ENCODE measurements at regions not wholly inside any gene's neighbourhood (a gene's known extent, or its start where the extent isn't known, plus 50 kb on each side); places are given as distances from the start of the nearest gene placed in this dataset.
"Not testable (repeated sequence)": the region's sequence is repeated elsewhere in the genome, so short reads cannot be mapped to it uniquely, and the experiment has no call there.

DNA sequence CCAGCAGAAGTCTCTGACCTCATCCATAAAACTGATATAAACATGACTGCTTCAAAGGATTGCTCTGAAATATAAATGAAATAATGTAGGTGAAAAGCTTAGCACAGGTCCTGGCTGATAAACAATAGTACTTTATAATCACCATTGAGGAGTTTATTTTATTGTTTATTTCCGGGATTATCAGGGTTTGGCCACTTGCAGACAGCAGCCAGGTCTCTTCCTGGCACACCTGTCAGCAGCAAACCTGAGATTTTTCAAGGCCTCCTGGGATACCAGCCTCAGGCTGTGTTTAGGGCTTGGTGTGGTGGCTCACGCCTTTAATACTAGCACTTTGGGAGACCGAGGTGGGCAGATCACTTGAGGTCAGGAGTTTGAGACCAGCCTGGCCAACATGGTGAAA lies 181.6 kb upstream of the IRF2BP2 start:
- TF ChIP-seq, protein P1, sequence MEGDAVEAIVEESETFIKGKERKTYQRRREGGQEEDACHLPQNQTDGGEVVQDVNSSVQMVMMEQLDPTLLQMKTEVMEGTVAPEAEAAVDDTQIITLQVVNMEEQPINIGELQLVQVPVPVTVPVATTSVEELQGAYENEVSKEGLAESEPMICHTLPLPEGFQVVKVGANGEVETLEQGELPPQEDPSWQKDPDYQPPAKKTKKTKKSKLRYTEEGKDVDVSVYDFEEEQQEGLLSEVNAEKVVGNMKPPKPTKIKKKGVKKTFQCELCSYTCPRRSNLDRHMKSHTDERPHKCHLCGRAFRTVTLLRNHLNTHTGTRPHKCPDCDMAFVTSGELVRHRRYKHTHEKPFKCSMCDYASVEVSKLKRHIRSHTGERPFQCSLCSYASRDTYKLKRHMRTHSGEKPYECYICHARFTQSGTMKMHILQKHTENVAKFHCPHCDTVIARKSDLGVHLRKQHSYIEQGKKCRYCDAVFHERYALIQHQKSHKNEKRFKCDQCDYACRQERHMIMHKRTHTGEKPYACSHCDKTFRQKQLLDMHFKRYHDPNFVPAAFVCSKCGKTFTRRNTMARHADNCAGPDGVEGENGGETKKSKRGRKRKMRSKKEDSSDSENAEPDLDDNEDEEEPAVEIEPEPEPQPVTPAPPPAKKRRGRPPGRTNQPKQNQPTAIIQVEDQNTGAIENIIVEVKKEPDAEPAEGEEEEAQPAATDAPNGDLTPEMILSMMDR (IDR thresholded peaks at IDR 0.05): not testable (repeated sequence)
- not testable (repeated sequence) for TF ChIP-seq POLR2A (IDR thresholded peaks at IDR 0.05)
